WTC11 (cell line): ENCODE measurements at regions not wholly inside any gene's neighbourhood (a gene's known extent, or its start where the extent isn't known, plus 50 kb on each side); places are given as distances from the start of the nearest gene placed in this dataset.

Experiments used
- ATAC-seq: fragments of 200-7000 bp; cut with Tn5 transposase; 2 replicates; pipeline ENCODE4 v1.10.0; 2021; ENCODE audit warnings: mild to moderate bottlenecking, moderate library complexity
- CTCF ChIA-PET: fragments of 300-600 bp; sonication (Branson Sonifier 250); formaldehyde crosslinking; loops from one replicate; lab custom pipeline; 2021; ENCODE audit warnings: antibody characterized with exemption; lab: Charles Lee
- POLR2A ChIA-PET: fragments of 350-600 bp; sonication (Branson Sonifier 250); formaldehyde crosslinking; loops from one replicate; lab custom pipeline; 2021; ENCODE audit warnings: antibody characterized with exemption; lab: Charles Lee
- DNase-seq: peaks from one replicate; pipeline ENCODE4 v3.0.0; 2021; ENCODE audit warnings: low spot score
- H3K27ac Mint-ChIP-seq: 2 replicates; pipeline ENCODE4 v1.8.0; 2021; ENCODE audit warnings: mixed read lengths
- H3K27me3 Mint-ChIP-seq: 2 replicates; pipeline ENCODE4 v1.8.0; 2021; ENCODE audit warnings: low read depth, mild to moderate bottlenecking, moderate library complexity, mixed read lengths
- H3K36me3 Mint-ChIP-seq: 2 replicates; pipeline ENCODE4 v1.8.0; 2021; ENCODE audit warnings: mixed read lengths
- H3K4me1 Mint-ChIP-seq: 2 replicates; pipeline ENCODE4 v1.8.0; 2022; ENCODE audit warnings: mixed read lengths
- H3K4me3 Mint-ChIP-seq: 2 replicates; pipeline ENCODE4 v1.8.0; 2021; ENCODE audit warnings: mild to moderate bottlenecking, moderate library complexity, mixed read lengths
- H3K9me3 Mint-ChIP-seq: 2 replicates; pipeline ENCODE4 v1.8.0; 2021; ENCODE audit warnings: mixed read lengths
- ARID4B ChIP-seq: sonication (generic); formaldehyde crosslinking; IDR thresholded peaks from 2 replicates; pipeline ENCODE4 v1.8.0; 2023; ENCODE audit warnings: missing genetic modification reagents, mild to moderate bottlenecking, borderline replicate concordance
- ATF6 ChIP-seq: sonication (generic); formaldehyde crosslinking; IDR thresholded peaks from 2 replicates; pipeline ENCODE4 v1.8.1; 2023; ENCODE audit warnings: mild to moderate bottlenecking, missing genetic modification reagents
- E2F4 ChIP-seq: sonication (generic); formaldehyde crosslinking; IDR thresholded peaks from 2 replicates; pipeline ENCODE4 v1.8.1; 2022; ENCODE audit warnings: low read depth, mild to moderate bottlenecking, moderate library complexity, missing genetic modification reagents, borderline replicate concordance
- FOXK1 ChIP-seq: sonication (generic); formaldehyde crosslinking; IDR thresholded peaks from 2 replicates; pipeline ENCODE4 v1.8.0; 2022; ENCODE audit warnings: mild to moderate bottlenecking, moderate library complexity, missing genetic modification reagents
- FOXP1 ChIP-seq: sonication (generic); formaldehyde crosslinking; IDR thresholded peaks from 2 replicates; pipeline ENCODE4 v1.8.0; 2022; ENCODE audit warnings: missing genetic modification reagents, mild to moderate bottlenecking, moderate library complexity, borderline replicate concordance
- HMGA2 ChIP-seq: fragments of 250-450 bp; sonication (Bioruptor Pico); IDR thresholded peaks from 2 replicates; pipeline ENCODE4 v1.4.0; 2021; ENCODE audit warnings: mild to moderate bottlenecking, moderate library complexity
- PREB ChIP-seq: sonication (generic); formaldehyde crosslinking; IDR thresholded peaks from 2 replicates; pipeline ENCODE4 v1.8.1; 2022; ENCODE audit warnings: mild to moderate bottlenecking, missing genetic modification reagents, moderate library complexity, borderline replicate concordance
- USF1 ChIP-seq: sonication (generic); formaldehyde crosslinking; IDR thresholded peaks from 2 replicates; pipeline ENCODE4 v1.8.0; 2022; ENCODE audit warnings: mild to moderate bottlenecking, missing genetic modification reagents
- USF2 ChIP-seq: sonication (generic); formaldehyde crosslinking; IDR thresholded peaks from 2 replicates; pipeline ENCODE4 v1.8.1; 2023; ENCODE audit warnings: mild to moderate bottlenecking, missing genetic modification reagents, moderate library complexity
- ZMAT4 ChIP-seq: fragments of 250-450 bp; sonication (Bioruptor Pico); IDR thresholded peaks from 2 replicates; pipeline ENCODE4 v1.9.0; 2021; ENCODE audit warnings: mild to moderate bottlenecking
- ZNF281 ChIP-seq: sonication (generic); formaldehyde crosslinking; IDR thresholded peaks from 2 replicates; pipeline ENCODE4 v1.8.0; 2023; ENCODE audit warnings: mild to moderate bottlenecking, missing genetic modification reagents
- ZNF416 ChIP-seq: fragments of 250-450 bp; sonication (Bioruptor Pico); IDR thresholded peaks from 2 replicates; pipeline ENCODE4 v1.9.0; 2021; ENCODE audit warnings: mild to moderate bottlenecking, inconsistent platforms
- ZSCAN18 ChIP-seq: fragments of 250-450 bp; sonication (Bioruptor Pico); IDR thresholded peaks from 2 replicates; pipeline ENCODE4 v2.1.2; 2022; ENCODE audit warnings: mild to moderate bottlenecking, moderate library complexity

- Mint-ChIP-seq H3K9me3 (no peaks in the 10 kb centered on the region), H3K4me3 (no peak overlapping the region), H3K4me1 (peaks cover 20% of the 10 kb centered on the region), H3K27me3 (no peaks in the 10 kb centered on the region; the same call in 1 of the 2 replicates), H3K27ac (no peak overlapping the region), H3K36me3 (no peaks in the 10 kb centered on the region)
- TF ChIP-seq ZSCAN18 (CRISPR knock-in tag): no peak
- ChIA-PET CTCF (no interaction called here), POLR2A (no interaction called here)
- no peak for DNase-seq
- peak; percentile 88 for ATAC-seq
Observed at GRCh38 chr9:23571414-23572104, 254.5 kb downstream of the ELAVL2 start.

- ATAC-seq: no peak
- no peak for DNase-seq
- no peak for TF ChIP-seq ZMAT4 (CRISPR knock-in tag)
- no peak for TF ChIP-seq FOXK1 (CRISPR knock-in tag)
- TF ChIP-seq ZSCAN18 (CRISPR knock-in tag): no peak
- no peak for TF ChIP-seq USF1 (CRISPR knock-in tag)
- TF ChIP-seq ATF6 (CRISPR knock-in tag): no peak
- no peak for TF ChIP-seq ZNF281 (CRISPR knock-in tag)
- no peak for TF ChIP-seq HMGA2
- no peak for TF ChIP-seq FOXP1 (CRISPR knock-in tag)
- no peak for TF ChIP-seq E2F4 (CRISPR knock-in tag)
- no peak for TF ChIP-seq ARID4B (CRISPR knock-in tag)
- TF ChIP-seq PREB (CRISPR knock-in tag): no peak
- TF ChIP-seq ZNF416 (CRISPR knock-in tag): no peak
- no peak for TF ChIP-seq USF2
Observed at GRCh38 chr9:23573800-23574199, 252.2 kb downstream of the ELAVL2 start.

More at GRCh38 chr9:23573800-23574199, 252.2 kb downstream of the ELAVL2 start:
- Mint-ChIP-seq H3K9me3 (no peaks in the 10 kb centered on the region), H3K27ac (no peak overlapping the region), H3K4me3 (no peak overlapping the region), H3K36me3 (no peaks in the 10 kb centered on the region), H3K4me1 (peaks cover 22% of the 10 kb centered on the region), H3K27me3 (no peaks in the 10 kb centered on the region; the same call in 1 of the 2 replicates)
- ChIA-PET POLR2A (no interaction called here), CTCF (no interaction called here)
